PC-9 (cell line): ENCODE measurements at regions not wholly inside any gene's neighbourhood (a gene's known extent, or its start where the extent isn't known, plus 50 kb on each side); places are given as distances from the start of the nearest gene placed in this dataset.

Source experiments
- BruUV-seq: library from RNA; stranded (reverse); fragments of 400-500 nt; replicated peaks from 2 replicates; lab custom pipeline; 2021; lab: Mats Ljungman, UMichigan
- CTCF ChIA-PET: fragments of 300-600 bp; sonication (Branson Sonifier 250); formaldehyde crosslinking; loops from one replicate; lab custom pipeline; 2022; ENCODE audit warnings: antibody characterized with exemption; lab: Charles Lee
- POLR2A ChIA-PET: fragments of 300-600 bp; sonication (Branson Sonifier 250); formaldehyde crosslinking; loops from one replicate; lab custom pipeline; 2022; ENCODE audit warnings: antibody characterized with exemption; ENCODE audit not compliant: unreplicated experiment; lab: Charles Lee
- DNase-seq, 2 experiments: peaks; one replicate each; pipeline versions ENCODE4 v3.0.0 to v3.0.0-alpha.2; 2015 to 2022; ENCODE audit warnings: mixed read lengths in 1 of 2
- H2AFZ ChIP-seq: fragments of 200-600 bp; sonication (generic); 2 replicates; pipeline ENCODE4 v1.8.1; 2017; ENCODE audit warnings: antibody characterized with exemption
- H3F3A ChIP-seq: fragments of 200-600 bp; sonication (generic); 2 replicates; pipeline ENCODE4 v1.8.1; 2017; ENCODE audit warnings: antibody characterized with exemption, mild to moderate bottlenecking, low read depth; ENCODE audit not compliant: insufficient read depth
- H3K27ac ChIP-seq: fragments of 200-600 bp; sonication (generic); 2 replicates; pipeline ENCODE4 v1.6.1; 2016; ENCODE audit warnings: mixed run types
- H3K27me3 ChIP-seq: fragments of 200-600 bp; sonication (generic); 2 replicates; pipeline ENCODE4 v1.6.1; 2016; ENCODE audit warnings: low read depth, mixed run types; ENCODE audit not compliant: insufficient read depth
- H3K36me3 ChIP-seq: fragments of 200-600 bp; sonication (generic); 2 replicates; pipeline ENCODE4 v1.6.1; 2016; ENCODE audit warnings: low read depth, mixed run types
- H3K4me1 ChIP-seq: fragments of 200-600 bp; sonication (generic); replicated peaks from 2 replicates; pipeline ENCODE4 v1.6.1; 2016; ENCODE audit warnings: mixed run types; ENCODE audit not compliant: insufficient read depth
- H3K4me2 ChIP-seq: fragments of 200-600 bp; sonication (generic); 2 replicates; pipeline ENCODE4 v1.6.1; 2017; ENCODE audit warnings: mixed run types
- H3K4me3 ChIP-seq: fragments of 200-600 bp; sonication (generic); 2 replicates; pipeline ENCODE4 v1.6.1; 2016; ENCODE audit warnings: mixed run types
- H3K79me2 ChIP-seq: fragments of 200-600 bp; sonication (generic); 2 replicates; pipeline ENCODE4 v1.6.1; 2017; ENCODE audit warnings: low read depth, mixed run types
- H3K9me2 ChIP-seq: fragments of 200-600 bp; sonication (generic); 2 replicates; pipeline ENCODE4 v1.8.1; 2017; ENCODE audit warnings: mild to moderate bottlenecking; ENCODE audit not compliant: insufficient read depth
- H3K9me3 ChIP-seq: fragments of 200-600 bp; sonication (generic); 2 replicates; pipeline ENCODE4 v1.8.1; 2016; ENCODE audit warnings: low read depth; ENCODE audit not compliant: insufficient read depth
- H4K20me1 ChIP-seq: fragments of 200-600 bp; sonication (generic); 2 replicates; pipeline ENCODE4 v1.8.1; 2017; ENCODE audit not compliant: insufficient read depth
- CTCF ChIP-seq: fragments of 200-600 bp; sonication (generic); conservative IDR thresholded peaks from 2 replicates; pipeline ENCODE4 v1.6.1; 2017; ENCODE audit warnings: mixed run types, antibody characterized with exemption, mild to moderate bottlenecking, moderate library complexity
- EZH2 ChIP-seq: fragments of 200-600 bp; sonication (generic); IDR thresholded peaks from 2 replicates; pipeline ENCODE4 v1.8.0; 2017; ENCODE audit warnings: antibody characterized with exemption, low read depth
- intact Hi-C: fragments of 100-400 bp; cut with micrococcal nuclease; formaldehyde crosslinking; loops from one replicate; pipeline ENCODE4 v1.10.0; 2022; ENCODE audit not compliant: unreplicated experiment

GRCh38 chr3:106348139-106348690, 479.4 kb upstream of the CBLB start:
- no TSS peak for BruUV-seq
- no peak overlapping the region for H2AFZ ChIP-seq
- H3K79me2 ChIP-seq = no peaks in the 10 kb centered on the region
- H3K27me3 ChIP-seq = no peaks in the 10 kb centered on the region
- peaks cover 20% of the 10 kb centered on the region for H3K9me3 ChIP-seq
- H4K20me1 ChIP-seq = no peaks in the 10 kb centered on the region
- no peak for DNase-seq
- H3K36me3 ChIP-seq = no peaks in the 10 kb centered on the region
- no peak overlapping the region for H3K4me2 ChIP-seq
- peaks cover 18% of the 10 kb centered on the region for H3F3A ChIP-seq
- ChIA-PET CTCF (no interaction called here), POLR2A (no interaction called here)
- no peaks in the 10 kb centered on the region for H3K9me2 ChIP-seq
- intact Hi-C loops = loop anchor here (10.0 kb wide), 1 partner anchor 257 kb away; no protein-coding TSS in a partner anchor
- TF ChIP-seq EZH2 (no peak), CTCF (no peak)
- H3K4me1 ChIP-seq = peaks cover 27% of the 10 kb centered on the region
- H3K27ac ChIP-seq = no peak overlapping the region
- H3K4me3 ChIP-seq = no peak overlapping the region

GRCh38 chr3:106349191-106349881, 480.5 kb upstream of the CBLB start:
- Histone ChIP-seq H3K4me1 (peaks cover 27% of the 10 kb centered on the region), H3K9me3 (peaks cover 15% of the 10 kb centered on the region), H3K4me2 (no peak overlapping the region), H3F3A (peaks cover 18% of the 10 kb centered on the region), H4K20me1 (no peaks in the 10 kb centered on the region), H3K4me3 (no peak overlapping the region), H3K27ac (no peak overlapping the region), H3K79me2 (no peaks in the 10 kb centered on the region), H3K9me2 (no peaks in the 10 kb centered on the region), H3K27me3 (no peaks in the 10 kb centered on the region), H2AFZ (0 out of 2 replicates have a peak overlapping the region, but pooled peaks have one; percentile 26), H3K36me3 (no peaks in the 10 kb centered on the region)
- TF ChIP-seq EZH2 = no peak
- no peak for TF ChIP-seq CTCF
- ChIA-PET POLR2A (interaction anchor here (0.7 kb wide), 1 partner anchor 614 kb away, joined by 4 read pairs; no protein-coding TSS in a partner anchor), CTCF (no interaction called here)
- DNase-seq = no peak
- BruUV-seq = no TSS peak
- intact Hi-C loops = loop anchor here (10.0 kb wide), 1 partner anchor 255 kb away; no protein-coding TSS in a partner anchor

GRCh38 chr3:106355873-106356272, 487.1 kb upstream of the CBLB start:
- DNase-seq = no peak
- TF ChIP-seq EZH2 = no peak
- no peak for TF ChIP-seq CTCF
- intact Hi-C loops = no loop called here
- H4K20me1 ChIP-seq = no peaks in the 10 kb centered on the region
- H3K4me2 ChIP-seq = no peak overlapping the region
- peaks cover 3% of the 10 kb centered on the region; the same call in 1 of the 2 replicates for H3K9me3 ChIP-seq
- H3K4me3 ChIP-seq = no peak overlapping the region
- no peaks in the 10 kb centered on the region for H3K36me3 ChIP-seq
- H3K9me2 ChIP-seq = no peaks in the 10 kb centered on the region
- H3K27ac ChIP-seq = no peak overlapping the region
- ChIA-PET POLR2A (no interaction called here), CTCF (no interaction called here)
- no TSS peak for BruUV-seq
- no peaks in the 10 kb centered on the region for H3K27me3 ChIP-seq
- H3F3A ChIP-seq = no peaks in the 10 kb centered on the region
- H3K4me1 ChIP-seq = no peaks in the 10 kb centered on the region
- no peak overlapping the region for H2AFZ ChIP-seq
- H3K79me2 ChIP-seq = no peaks in the 10 kb centered on the region
